Activated CD8-positive, alpha-beta memory T cell treated with anti-CD3 and anti-CD28 coated beads, Interleukin-2, amount 50 U/mL, for 24 hours (primary cell): ENCODE measurements at regions not wholly inside any gene's neighbourhood (a gene's known extent, or its start where the extent isn't known, plus 50 kb on each side); places are given as distances from the start of the nearest gene placed in this dataset.

Experiments
- DNase-seq: peaks from one replicate; pipeline ENCODE4 v3.0.0-alpha.2; 2020; ENCODE audit errors: extremely low read depth

GRCh38 chr19:30128211-30128610 lies 186.2 kb downstream of the URI1 start:
- DNase-seq, result no peak

GRCh38 chr19:30130356-30131122 lies 188.5 kb downstream of the URI1 start:
- no peak for DNase-seq

DNA sequence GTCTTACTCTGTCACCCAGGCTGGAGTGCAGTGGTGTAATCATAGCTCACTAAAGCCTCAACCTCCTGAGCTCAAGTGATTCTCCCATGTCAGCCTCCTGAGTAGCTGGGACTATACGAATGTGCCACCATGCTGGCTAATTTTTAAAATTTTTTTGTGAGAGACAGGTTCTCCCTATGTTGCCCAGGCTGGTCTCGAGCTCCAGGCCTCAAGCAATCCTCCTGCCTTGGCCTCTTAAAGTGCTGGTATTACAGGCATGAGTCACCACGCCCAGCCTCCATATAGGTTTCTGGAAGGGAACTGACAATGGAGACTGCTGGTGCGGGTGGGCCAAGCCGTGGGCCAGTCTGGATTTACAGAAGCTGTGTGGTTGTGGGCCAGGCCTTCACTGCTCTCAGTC lies 189.2 kb downstream of the URI1 start:
- no peak for DNase-seq

DNA sequence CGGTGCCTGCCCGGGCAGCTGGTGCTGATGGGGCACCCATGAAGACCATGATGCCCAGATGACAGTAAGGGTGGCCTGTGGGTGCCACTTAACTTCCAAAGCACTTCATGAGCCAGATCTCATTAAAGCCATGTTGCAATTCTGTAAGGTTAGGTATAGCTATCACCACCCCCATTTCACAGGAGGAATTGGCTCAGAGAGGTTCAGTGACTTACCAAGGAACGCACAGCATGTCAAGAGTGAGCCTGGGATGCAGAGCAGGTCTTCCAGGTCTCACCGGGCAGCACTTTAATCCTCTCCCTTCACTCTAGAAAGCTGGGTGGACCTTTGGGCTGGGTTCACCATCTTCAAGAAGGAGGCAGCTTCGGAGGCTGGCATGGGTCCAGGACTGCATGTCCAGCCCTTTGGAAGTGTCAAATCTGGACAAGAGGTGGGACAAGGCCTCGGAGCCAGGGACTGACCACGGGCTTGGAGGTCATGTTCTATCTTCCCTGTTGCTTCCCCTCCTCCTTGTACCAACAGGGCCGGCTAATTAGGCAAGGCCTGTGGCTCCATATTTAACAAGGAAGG lies 189.8 kb downstream of the URI1 start:
- DNase-seq, result no peak

GRCh38 chr19:30132343-30133075 lies 190.5 kb downstream of the URI1 start:
- DNase-seq, result no peak

GRCh38 chr19:30133803-30134202 lies 191.8 kb downstream of the URI1 start:
- DNase-seq, result no peak

- DNase-seq, result no peak
These were observed 193.2 kb downstream of the URI1 start for GRCh38 chr19:30135093-30135757.

DNA sequence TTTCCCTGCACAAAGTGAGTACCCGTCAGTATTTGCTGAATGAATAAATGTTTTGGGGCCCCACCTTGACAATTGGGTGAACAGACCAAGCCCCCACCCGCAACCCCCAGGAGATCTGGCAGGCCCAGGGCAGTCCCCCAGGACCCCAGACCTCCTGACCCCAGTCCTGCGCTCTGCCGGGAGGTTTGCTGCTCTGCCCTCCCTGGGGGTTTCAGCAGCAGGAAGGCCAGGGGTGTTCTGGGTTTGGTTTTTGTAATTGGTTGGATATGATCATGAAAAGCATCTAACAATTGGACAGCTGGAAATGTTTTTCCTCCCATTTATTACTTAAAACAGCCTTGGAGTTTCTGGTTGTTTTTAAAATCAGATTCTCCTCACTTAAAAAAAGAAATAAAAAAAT lies 193.8 kb downstream of the URI1 start:
- DNase-seq, result no peak

- no peak for DNase-seq
These were observed 194.7 kb downstream of the URI1 start for GRCh38 chr19:30136611-30137195.

DNA sequence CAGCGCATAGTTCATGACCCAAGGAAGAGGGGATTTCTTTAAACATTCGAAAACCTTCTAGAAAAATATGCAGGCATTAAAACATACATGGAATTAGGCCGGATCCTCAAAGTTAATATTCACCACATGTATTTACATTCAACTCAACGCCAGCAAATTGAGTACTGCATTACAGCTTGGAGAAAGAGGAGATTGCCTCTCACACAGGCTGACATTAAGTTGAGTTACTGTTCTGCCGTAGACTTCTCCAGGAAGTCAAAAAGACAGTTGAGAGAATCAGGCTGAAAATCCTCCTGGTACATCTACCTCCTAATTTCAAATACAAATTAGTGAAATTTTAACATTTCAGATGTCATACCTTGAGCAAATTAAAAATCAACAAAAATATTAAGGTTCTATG lies 195.7 kb downstream of the URI1 start:
- no peak for DNase-seq

DNA sequence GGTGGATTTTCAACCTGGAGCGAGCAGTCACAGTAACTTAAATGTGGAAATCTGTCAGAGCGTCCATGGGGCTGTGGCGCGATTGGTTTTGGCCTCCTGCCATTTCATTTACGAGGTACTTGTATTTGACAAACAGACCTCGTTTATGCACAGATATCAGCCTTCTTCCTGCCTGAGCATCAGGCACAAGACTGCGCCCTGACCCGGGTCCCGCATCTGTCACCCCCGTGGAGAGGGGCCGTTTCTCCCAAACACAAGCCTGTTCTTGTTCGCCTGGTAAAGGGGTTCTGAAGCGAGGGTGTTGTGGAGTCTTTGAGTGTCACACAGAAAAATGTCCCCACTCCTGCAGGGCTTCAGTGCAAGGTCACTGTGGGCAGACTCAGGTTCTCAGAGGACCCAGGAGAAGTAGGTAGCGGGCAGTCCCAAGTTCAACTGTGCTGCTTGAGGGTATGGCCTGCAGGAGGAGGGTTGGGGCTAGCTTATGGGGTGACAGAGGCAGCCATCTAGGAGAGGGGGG lies 202.3 kb downstream of the URI1 start:
- no peak for DNase-seq

DNA sequence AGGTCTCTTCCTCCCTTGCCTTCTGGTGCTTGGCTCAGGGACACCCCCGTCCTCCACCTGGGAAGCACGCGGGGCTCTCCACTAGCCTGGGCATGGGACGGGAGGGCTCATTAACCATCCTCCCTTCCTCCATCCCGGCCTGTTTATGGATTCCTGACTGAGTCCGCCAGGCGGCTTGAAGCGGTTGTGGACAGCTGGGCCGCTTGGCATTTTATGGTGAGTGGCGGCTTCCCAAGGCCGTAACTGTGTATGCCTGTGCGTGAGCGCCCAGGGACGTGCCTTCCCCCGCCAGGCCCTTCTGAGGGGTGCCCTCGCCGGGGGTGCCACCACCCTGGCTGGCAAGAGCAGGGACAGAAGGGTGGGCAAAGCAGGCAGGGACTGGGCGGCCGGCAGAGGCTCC lies 202.8 kb downstream of the URI1 start:
- no peak for DNase-seq

GRCh38 chr19:30145467-30145866 lies 203.4 kb downstream of the URI1 start:
- DNase-seq, result no peak

DNA sequence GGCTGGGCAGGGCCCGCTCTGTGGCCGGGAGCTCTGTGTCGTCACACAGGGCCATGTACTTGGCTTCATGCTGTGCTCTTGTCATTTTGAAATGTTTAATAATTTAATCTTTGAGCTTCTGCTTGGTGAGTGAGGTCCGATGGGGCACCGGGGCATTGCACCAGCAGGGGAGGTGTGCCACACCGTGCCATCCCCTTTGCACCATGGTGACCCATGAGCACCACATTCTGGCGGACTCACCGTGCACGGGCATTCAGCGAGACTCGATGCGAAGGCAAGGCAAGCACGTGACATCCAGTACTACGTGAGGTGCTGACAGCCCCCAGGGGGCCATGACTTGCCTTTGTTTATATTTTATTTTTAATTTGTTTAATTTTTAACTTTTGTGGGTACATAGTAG lies 204.3 kb downstream of the URI1 start:
- DNase-seq, result no peak

- DNase-seq, result no peak
These were observed 206.2 kb downstream of the URI1 start for GRCh38 chr19:30148039-30148790.

DNA sequence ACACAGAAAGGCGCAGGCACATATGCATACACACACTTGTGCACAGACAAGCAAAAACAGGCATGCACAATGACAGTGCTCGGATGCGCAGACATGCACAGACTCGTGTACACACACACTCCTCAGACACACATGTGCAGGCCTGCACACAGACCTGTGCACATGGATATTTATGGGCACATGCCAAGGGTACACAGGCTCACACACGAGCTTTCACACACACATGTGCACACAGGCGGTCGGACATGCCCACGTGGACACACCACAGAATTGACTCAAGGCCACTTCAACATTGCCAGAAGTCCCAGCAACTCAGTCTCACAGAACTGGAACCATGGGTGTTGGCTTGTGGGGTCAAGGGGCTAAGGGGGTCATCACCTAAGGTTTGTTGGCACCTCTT lies 206.8 kb downstream of the URI1 start:
- DNase-seq, result no peak

- no peak for DNase-seq
These were observed 207.3 kb downstream of the URI1 start for GRCh38 chr19:30149300-30149699.

DNA sequence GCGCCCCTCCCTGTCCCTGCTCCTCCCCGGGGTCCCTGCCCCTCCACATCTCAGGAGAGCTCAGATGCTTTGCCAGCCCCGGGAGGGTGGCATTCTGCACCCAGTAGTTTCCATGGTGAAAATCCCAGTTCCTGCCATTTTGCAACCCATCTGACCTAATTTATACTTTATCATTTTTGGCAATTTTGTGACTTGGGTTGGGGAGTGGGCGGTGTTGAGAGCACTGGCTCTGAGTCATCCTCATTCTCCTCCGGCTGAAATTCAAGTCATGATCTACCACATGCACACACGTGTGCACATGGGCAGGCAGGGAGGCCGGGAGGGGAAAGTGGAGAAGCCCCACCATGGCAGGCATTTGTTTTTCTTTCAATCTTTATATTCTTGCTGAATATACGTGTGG lies 208.6 kb downstream of the URI1 start:
- no peak for DNase-seq

- no peak for DNase-seq
These were observed 209.0 kb downstream of the URI1 start for GRCh38 chr19:30151081-30151480.

DNA sequence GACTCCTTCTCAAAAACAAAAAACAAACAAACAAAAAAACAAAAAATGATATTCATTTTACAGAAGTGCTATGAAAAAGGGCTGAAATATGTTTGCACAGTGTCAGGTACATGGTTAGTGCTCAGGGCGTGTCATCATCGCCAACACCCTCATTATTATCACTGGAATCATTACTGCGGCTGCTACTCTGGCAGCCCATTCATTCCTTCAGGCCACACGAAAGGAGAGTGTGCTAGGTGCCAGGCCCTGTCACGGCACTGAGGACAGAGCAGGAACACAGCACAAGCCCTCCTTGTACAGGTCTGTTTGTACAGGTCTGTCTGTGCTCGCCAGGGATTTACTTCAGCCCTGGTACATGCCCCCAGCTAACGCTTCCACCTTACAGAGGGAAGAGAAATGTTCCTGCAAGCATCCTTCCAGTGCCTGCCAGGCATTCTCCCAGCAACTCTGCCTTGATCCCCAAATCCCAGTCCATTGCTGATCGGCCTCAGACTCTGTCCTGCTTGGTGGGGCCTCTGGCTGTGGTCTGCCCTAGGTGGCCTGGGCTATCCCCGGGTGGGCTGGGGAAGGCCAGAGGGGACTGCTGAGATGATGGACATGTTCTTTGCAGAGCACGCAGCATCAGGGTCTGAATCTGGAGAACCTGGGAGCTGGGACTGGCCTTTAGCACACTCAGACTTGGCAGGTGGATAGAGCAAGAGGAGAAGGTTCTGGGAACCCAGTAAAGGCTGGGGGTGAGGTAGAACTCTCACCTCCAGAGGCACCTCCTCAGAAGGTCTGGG lies 210.7 kb downstream of the URI1 start:
- DNase-seq, result no peak
